ENCODE measurements at regions not wholly inside any gene's neighbourhood (a gene's known extent, or its start where the extent isn't known, plus 50 kb on each side); places are given as distances from the start of the nearest gene placed in this dataset.

DNA sequence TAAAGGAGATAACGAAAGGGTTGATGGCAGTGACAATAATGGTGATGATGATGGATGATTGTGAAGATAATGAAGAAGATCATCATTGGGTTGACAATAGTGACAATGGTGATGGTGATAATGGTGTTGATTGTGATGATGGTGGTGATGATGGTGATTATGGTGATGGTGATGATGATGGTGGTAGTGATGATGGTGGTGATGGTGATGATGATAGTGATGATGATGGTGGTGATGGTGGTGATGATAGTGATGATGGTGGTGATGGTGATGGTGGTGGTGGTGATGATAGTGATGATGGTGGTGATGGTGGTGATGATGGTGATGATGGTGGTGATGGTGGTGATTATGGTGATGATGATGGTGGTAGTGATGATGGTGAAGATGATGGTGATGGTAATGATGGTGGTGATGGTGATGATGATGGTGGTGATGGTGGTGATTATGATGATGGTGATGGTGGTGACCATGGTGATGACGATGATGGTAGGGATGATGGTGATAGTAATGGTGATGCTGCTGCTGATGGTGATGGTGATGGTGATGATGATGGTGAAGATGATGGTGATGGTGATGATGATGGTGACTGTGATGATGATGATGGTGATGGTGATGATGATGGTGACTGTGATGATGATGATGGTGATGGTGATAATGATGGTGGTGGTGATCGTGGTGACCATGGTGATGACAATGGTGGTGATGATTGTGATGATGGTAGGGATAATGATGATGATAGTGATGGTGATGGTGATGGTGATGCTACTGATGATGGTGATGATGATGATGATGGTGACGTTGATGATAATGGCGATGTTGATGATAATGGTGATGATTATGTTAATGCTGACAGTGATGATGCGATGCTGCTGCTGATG is 61.6 kb upstream of the NKX1-1 start:
- Histone ChIP-seq H3K27ac (replicated peaks) (no peak overlapping the region), H3K27me3 (ENCODE audit: insufficient read depth, poor library complexity, severe bottlenecking) (peaks cover 5% of the 10 kb centered on the region), H3K4me3 (replicated peaks; ENCODE audit: insufficient read depth, low read length) (no peak overlapping the region)
- no peak for DNase-seq (ENCODE audit: low read depth in 1 of 2, low spot score in 1 of 2)
- no peak for TF ChIP-seq POLR2AphosphoS5 (IDR thresholded peaks at IDR 0.05; ENCODE audit: low read depth)
- TF ChIP-seq SPI1 (IDR thresholded peaks at IDR 0.05; ENCODE audit: borderline replicate concordance, low read depth), result no peak
- TF ChIP-seq, protein P1, sequence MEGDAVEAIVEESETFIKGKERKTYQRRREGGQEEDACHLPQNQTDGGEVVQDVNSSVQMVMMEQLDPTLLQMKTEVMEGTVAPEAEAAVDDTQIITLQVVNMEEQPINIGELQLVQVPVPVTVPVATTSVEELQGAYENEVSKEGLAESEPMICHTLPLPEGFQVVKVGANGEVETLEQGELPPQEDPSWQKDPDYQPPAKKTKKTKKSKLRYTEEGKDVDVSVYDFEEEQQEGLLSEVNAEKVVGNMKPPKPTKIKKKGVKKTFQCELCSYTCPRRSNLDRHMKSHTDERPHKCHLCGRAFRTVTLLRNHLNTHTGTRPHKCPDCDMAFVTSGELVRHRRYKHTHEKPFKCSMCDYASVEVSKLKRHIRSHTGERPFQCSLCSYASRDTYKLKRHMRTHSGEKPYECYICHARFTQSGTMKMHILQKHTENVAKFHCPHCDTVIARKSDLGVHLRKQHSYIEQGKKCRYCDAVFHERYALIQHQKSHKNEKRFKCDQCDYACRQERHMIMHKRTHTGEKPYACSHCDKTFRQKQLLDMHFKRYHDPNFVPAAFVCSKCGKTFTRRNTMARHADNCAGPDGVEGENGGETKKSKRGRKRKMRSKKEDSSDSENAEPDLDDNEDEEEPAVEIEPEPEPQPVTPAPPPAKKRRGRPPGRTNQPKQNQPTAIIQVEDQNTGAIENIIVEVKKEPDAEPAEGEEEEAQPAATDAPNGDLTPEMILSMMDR (IDR thresholded peaks at IDR 0.05; ENCODE audit: insufficient read depth, low read length), result no peak

DNA sequence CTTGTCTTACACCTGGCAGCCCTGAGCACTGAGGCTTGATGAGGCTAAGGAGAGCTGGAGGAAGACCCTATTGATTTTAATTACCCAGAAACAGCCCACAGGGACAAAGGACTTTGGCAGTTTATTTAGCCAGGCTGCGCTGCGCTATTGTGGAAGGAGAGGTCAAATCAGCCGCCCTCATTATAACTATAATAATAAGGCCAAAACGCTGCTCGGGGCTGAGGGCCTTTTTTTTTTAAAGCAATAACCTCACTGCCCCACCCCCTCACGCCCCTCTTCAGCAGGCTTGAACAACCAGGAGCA is 60.6 kb upstream of the NKX1-1 start:
- H3K4me3 ChIP-seq (replicated peaks; ENCODE audit: insufficient read depth, low read length), result no peak overlapping the region
- no peak for DNase-seq (ENCODE audit: low read depth in 1 of 2, low spot score in 1 of 2)
- H3K27me3 ChIP-seq (ENCODE audit: insufficient read depth, poor library complexity, severe bottlenecking), result no peaks in the 10 kb centered on the region
- no peak overlapping the region for H3K27ac ChIP-seq (replicated peaks)
- no peak for TF ChIP-seq GABPA (IDR thresholded peaks at IDR 0.05; ENCODE audit: low read depth)
- TF ChIP-seq, protein P2, sequence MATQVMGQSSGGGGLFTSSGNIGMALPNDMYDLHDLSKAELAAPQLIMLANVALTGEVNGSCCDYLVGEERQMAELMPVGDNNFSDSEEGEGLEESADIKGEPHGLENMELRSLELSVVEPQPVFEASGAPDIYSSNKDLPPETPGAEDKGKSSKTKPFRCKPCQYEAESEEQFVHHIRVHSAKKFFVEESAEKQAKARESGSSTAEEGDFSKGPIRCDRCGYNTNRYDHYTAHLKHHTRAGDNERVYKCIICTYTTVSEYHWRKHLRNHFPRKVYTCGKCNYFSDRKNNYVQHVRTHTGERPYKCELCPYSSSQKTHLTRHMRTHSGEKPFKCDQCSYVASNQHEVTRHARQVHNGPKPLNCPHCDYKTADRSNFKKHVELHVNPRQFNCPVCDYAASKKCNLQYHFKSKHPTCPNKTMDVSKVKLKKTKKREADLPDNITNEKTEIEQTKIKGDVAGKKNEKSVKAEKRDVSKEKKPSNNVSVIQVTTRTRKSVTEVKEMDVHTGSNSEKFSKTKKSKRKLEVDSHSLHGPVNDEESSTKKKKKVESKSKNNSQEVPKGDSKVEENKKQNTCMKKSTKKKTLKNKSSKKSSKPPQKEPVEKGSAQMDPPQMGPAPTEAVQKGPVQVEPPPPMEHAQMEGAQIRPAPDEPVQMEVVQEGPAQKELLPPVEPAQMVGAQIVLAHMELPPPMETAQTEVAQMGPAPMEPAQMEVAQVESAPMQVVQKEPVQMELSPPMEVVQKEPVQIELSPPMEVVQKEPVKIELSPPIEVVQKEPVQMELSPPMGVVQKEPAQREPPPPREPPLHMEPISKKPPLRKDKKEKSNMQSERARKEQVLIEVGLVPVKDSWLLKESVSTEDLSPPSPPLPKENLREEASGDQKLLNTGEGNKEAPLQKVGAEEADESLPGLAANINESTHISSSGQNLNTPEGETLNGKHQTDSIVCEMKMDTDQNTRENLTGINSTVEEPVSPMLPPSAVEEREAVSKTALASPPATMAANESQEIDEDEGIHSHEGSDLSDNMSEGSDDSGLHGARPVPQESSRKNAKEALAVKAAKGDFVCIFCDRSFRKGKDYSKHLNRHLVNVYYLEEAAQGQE (IDR thresholded peaks at IDR 0.05; ENCODE audit: insufficient replicate concordance, low read depth), result no peak
- TF ChIP-seq, protein P1 (IDR thresholded peaks at IDR 0.05; ENCODE audit: insufficient read depth, low read length), result no peak
- TF ChIP-seq SPI1 (IDR thresholded peaks at IDR 0.05; ENCODE audit: borderline replicate concordance, low read depth), result no peak
- TF ChIP-seq POLR2AphosphoS5 (IDR thresholded peaks at IDR 0.05; ENCODE audit: low read depth), result no peak

DNA sequence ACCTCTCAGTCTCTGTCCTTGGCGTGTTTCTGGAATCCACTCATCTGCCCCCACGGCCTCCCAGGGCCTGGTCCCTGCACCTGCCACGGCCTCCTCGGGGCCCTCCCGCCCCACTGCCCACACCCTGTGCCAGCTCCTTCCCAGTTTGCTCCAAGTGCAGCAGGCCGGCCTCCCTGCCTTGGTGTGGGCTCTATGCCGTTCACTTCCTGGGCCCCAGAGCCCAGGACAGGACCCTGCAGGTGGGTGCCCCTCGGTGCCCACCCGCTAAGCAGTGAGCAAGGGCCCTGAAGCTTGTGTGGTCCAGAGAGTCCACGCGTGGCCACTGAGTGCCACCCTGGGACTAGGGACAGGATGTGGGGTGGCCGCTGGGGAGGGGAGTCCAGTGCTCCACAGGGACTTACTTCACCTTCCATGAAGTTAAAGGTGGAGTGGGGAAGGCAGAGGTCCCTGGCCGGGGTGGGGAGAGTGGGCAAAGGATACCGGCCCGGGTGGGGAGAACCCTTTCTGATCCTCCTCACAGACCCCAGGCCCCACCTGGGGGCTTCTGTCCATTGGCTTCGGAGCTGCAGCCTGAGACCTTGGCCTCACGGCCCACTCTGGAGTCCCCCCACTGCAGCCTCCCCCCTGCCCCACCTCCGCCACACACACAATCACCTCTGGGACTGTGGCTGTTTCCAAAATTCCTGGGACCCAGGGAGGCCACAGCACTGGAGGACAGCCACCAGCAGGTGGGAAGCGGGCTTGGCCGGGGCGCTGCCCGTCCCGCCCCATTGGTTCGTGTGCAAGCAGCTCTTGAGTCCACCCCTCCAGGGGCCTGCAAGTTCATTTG is 60.0 kb upstream of the NKX1-1 start:
- no peak for DNase-seq (ENCODE audit: low read depth in 1 of 2, low spot score in 1 of 2)
- TF ChIP-seq, protein P2 (IDR thresholded peaks at IDR 0.05; ENCODE audit: insufficient replicate concordance, low read depth), result no peak
- TF ChIP-seq, protein P1 (IDR thresholded peaks at IDR 0.05; ENCODE audit: insufficient read depth, low read length), result no peak
- TF ChIP-seq POLR2AphosphoS5 (IDR thresholded peaks at IDR 0.05; ENCODE audit: low read depth) (no peak), SPI1 (IDR thresholded peaks at IDR 0.05; ENCODE audit: borderline replicate concordance, low read depth) (no peak), GABPA (IDR thresholded peaks at IDR 0.05; ENCODE audit: low read depth) (no peak)
- Histone ChIP-seq H3K4me3 (replicated peaks; ENCODE audit: insufficient read depth, low read length) (no peak overlapping the region), H3K27me3 (ENCODE audit: insufficient read depth, poor library complexity, severe bottlenecking) (no peaks in the 10 kb centered on the region), H3K27ac (replicated peaks) (no peak overlapping the region)
